ENCODE measurements at regions not wholly inside any gene's neighbourhood (a gene's known extent, or its start where the extent isn't known, plus 50 kb on each side); places are given as distances from the start of the nearest gene placed in this dataset.
"Not testable (repeated sequence)": the region's sequence is repeated elsewhere in the genome, so short reads cannot be mapped to it uniquely, and the experiment has no call there.

- no peak overlapping the region for H3K27ac ChIP-seq
- TF ChIP-seq, protein P1, sequence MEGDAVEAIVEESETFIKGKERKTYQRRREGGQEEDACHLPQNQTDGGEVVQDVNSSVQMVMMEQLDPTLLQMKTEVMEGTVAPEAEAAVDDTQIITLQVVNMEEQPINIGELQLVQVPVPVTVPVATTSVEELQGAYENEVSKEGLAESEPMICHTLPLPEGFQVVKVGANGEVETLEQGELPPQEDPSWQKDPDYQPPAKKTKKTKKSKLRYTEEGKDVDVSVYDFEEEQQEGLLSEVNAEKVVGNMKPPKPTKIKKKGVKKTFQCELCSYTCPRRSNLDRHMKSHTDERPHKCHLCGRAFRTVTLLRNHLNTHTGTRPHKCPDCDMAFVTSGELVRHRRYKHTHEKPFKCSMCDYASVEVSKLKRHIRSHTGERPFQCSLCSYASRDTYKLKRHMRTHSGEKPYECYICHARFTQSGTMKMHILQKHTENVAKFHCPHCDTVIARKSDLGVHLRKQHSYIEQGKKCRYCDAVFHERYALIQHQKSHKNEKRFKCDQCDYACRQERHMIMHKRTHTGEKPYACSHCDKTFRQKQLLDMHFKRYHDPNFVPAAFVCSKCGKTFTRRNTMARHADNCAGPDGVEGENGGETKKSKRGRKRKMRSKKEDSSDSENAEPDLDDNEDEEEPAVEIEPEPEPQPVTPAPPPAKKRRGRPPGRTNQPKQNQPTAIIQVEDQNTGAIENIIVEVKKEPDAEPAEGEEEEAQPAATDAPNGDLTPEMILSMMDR (conservative IDR thresholded peaks at IDR 0.05), result peak; percentile 100
- no peak for TF ChIP-seq ZFX (IDR thresholded peaks at IDR 0.05)
These were observed 100.6 kb upstream of the PABPC3 start for GRCh38 chr13:24995225-24995804.

- TF ChIP-seq, protein P1 (conservative IDR thresholded peaks at IDR 0.05), result peak; percentile 100
- no peak for TF ChIP-seq ZFX (IDR thresholded peaks at IDR 0.05)
- no peak overlapping the region for H3K27ac ChIP-seq
These were observed 98.5 kb upstream of the PABPC3 start for GRCh38 chr13:24997367-24997967.

GRCh38 chr13:24998433-24998832, 97.5 kb upstream of the PABPC3 start:
- TF ChIP-seq, protein P1 (conservative IDR thresholded peaks at IDR 0.05), result no peak
- no peak for TF ChIP-seq ZFX (IDR thresholded peaks at IDR 0.05)
- H3K27ac ChIP-seq, result no peak overlapping the region

DNA sequence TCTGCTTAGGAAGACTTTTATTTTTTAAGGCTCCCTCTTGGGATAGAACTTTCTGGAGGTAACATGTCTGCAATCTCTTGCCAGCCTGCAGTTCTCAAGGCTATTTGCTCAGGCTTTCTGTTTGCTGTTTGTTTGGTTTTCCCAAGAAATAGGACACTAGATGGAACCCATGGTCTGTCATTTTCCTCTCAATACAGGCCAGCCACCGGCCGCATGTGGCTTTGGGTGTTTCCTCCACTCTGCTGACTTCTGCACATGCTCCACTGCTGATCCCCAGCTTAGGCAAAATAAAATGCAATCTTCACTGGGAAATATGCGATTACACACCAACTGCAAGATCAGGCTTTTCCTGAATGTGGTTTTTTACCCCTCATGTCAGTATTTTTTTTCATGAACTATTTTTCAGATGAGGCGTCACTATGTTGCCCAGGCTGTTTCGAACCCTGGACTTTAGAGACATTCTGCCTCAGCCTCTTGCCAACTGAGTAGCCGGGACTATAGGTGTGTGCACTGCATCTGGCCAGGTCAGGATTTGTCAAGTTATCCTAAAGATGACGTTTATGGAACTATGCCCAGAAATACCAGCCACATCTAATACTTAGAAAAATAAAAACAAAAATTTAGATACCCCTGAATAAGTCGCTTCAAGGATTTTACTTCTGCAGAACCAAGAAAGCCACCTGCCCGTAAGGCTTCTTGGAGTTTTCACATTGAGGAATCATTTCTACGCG, 94.3 kb upstream of the PABPC3 start:
- H3K27ac ChIP-seq, result no peak overlapping the region
- no peak for TF ChIP-seq ZFX (IDR thresholded peaks at IDR 0.05)
- TF ChIP-seq, protein P1 (conservative IDR thresholded peaks at IDR 0.05), result no peak; the same call in 1 of the 2 replicates

- H3K27ac ChIP-seq, result not testable (repeated sequence)
These were observed 93.6 kb upstream of the PABPC3 start for GRCh38 chr13:25002311-25002710.

- not testable (repeated sequence) for H3K27ac ChIP-seq
These were observed 91.4 kb upstream of the PABPC3 start for GRCh38 chr13:25004489-25004888.

GRCh38 chr13:25005050-25005497, 90.9 kb upstream of the PABPC3 start:
- TF ChIP-seq, protein P1 (conservative IDR thresholded peaks at IDR 0.05), result peak; percentile 99
- H3K27ac ChIP-seq, result not testable (repeated sequence)

- H3K27ac ChIP-seq, result not testable (repeated sequence)
These were observed 88.5 kb upstream of the PABPC3 start for GRCh38 chr13:25007389-25007788.

DNA sequence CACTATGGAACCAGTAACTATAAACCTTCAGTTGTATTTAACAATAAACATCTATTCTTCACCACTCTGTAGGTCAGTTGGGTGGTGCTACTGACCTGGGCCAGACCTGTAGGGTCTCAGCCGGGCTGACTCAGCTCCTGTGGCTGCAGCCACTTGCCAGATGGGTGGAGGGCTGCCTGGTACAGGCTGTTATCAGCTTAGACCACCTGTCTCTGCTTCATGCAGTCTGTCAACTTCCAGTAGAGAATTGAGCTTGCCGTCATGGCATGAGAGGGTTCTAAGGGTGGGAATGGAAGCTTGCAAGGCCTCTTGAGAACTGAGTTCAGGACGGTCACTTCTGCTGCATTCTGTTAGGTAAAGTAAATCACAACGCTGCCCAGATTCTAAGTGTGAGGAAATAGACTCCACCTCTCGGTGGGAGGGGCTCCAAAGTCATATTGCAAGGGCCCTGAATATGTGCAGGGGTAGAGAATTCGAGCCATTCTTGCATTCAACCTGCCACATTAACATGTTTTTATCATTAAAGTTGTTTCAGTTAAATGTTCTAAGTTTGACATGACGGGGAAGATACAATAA, 81.5 kb upstream of the PABPC3 start:
- H3K27ac ChIP-seq, result not testable (repeated sequence)

- not testable (repeated sequence) for H3K27ac ChIP-seq
These were observed 78.8 kb upstream of the PABPC3 start for GRCh38 chr13:25017176-25017575.
